ENCODE measurements at regions not wholly inside any gene's neighbourhood (a gene's known extent, or its start where the extent isn't known, plus 50 kb on each side); places are given as distances from the start of the nearest gene placed in this dataset.

DNA sequence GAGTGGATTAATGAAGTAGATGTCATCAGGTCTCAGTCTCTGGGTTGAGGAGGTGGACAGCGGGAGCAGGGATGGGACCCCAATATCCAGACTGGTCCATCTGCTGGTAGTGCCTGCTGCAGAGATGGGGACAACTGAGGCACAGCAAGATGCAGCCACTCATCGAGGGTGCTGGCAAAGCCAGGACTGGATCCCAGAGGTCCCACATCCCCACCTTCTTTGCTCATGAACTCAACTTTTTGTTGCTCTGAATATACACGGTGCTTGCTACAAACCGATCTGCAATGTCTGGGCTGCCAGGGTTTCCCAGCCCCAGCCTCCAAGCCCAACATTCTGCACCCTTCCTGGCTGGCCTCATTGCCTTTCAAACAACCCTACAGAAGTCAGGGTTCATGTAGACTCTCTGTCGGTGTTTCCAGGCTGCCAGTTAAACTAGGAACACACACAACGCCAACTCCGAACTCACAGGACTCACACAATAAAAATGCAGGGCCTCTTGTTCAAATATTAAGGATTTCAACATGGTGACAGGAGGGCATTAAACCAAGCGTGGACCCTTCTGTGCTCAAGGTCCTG is 168.2 kb downstream of the MN1 start:
- no peak for DNase-seq

DNA sequence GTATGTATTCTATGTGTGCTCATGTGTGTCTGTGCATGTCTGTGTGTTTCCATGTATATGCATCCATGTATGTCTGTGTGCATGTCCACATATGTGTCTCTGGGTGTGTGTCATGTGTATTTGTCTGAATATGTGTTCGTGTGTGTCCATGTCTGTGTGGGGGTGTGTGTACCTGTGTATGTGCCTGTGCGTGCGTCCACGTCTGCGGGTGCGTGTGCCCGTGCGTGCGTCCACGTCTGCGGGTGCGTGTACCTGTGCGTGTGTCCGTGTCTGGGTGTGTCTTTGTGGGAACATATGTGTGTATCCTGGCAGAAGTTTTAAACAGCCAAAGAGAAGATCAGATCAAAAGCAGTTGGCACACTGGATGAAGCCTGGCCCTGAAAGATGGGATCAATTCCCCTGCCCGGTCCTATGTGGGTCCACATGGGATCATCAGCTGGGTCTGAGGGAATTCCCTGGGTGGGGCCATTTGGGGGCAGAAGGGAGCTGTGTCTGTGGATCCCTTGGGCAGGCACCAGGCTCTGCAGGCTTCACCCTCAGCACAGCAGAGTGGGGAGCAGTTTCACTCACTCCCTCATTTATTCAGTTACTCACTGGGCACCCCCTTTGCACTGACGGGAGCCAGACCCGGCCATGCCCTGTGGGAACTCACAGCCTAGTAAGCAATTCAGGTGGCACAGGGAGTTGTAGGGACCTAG is 167.4 kb downstream of the MN1 start:
- DNase-seq: no peak

- DNase-seq: no peak
Measured at GRCh38 chr22:27635435-27635834, 166.1 kb downstream of the MN1 start.

GRCh38 chr22:27635852-27636251 is 165.7 kb downstream of the MN1 start:
- no peak for DNase-seq

DNA sequence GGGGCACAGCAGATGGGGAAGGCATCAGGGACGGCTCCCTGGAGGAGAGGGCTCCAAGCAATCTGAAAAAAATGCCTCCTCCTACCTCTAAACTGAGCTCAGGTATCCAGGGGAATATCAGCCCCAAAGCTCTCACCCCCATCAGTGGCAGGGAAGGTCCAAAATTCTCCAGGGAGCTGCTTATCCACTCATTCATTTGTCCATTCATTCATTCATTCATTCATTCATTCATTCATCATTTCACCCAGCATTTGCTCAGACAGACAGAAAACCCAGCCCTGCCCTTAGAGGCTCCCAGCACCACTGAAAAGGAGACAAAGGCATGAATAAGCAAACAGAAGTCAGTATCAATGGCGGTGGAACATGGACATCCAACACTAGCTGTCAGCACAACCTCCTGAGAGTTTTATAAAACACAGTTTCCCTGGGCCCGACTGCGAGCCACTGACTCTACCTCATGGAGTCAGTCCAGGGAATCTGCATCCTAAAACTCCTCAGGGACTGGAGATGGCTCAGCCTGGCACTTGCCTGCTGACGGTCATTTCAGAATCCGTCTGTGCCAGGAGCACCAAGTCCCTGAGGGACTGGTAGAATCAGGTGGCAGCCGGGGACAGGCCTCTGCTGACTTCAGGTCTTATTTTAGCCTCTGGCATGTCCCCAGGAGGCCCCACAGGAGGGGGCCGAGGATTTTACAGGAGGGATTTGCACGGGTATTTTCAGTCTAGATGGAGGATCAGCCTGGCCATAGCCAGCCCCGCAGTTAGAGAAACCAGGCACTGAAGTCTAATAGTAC is 164.6 kb downstream of the MN1 start:
- DNase-seq: no peak

GRCh38 chr22:27637604-27638003 is 164.0 kb downstream of the MN1 start:
- DNase-seq: no peak

DNA sequence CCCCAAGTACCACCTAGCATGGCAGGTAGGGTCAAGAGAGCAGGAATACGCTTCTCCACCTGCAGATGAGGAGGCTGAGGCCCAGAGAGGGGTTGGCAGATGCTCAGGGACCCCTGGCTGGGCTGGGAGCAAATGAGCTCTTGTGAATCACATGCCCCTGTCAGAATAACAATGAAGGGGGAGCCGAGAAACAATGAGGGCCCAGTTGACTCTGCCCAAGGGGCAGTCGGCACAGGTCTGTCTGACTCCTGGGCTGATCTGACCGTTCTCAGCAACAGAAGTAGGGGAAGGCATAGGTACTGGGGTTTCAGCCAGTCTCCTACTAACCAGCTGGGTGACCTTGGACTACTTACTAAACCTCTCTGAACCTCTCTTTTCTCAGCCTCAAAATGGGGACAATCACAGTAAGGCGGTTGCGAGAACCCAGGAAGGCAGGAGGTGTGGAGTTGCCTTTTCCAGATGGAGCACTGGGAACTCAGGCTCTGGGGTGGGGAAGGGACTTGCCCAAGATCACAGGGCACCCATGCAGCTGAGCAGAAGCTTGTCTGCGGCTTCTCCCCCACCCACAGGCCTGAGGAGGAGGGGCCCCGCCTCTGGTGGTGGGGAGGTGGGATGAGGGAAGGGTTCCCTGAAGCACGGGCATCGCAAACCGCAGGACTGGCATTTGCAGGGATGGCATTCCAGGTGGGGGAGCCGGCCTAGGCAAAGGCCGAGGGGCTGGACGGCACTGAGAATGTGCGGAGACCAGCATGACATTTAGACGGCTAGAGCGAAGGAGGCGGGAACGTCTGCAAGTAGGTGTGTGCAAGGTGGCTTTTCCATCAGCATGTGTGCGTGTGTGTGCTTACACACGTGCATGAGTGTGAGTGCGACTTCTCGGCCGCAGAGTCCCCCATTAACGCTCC is 163.0 kb downstream of the MN1 start:
- DNase-seq: no peak

GRCh38 chr22:27639248-27640086 is 162.1 kb downstream of the MN1 start:
- no peak for DNase-seq

DNA sequence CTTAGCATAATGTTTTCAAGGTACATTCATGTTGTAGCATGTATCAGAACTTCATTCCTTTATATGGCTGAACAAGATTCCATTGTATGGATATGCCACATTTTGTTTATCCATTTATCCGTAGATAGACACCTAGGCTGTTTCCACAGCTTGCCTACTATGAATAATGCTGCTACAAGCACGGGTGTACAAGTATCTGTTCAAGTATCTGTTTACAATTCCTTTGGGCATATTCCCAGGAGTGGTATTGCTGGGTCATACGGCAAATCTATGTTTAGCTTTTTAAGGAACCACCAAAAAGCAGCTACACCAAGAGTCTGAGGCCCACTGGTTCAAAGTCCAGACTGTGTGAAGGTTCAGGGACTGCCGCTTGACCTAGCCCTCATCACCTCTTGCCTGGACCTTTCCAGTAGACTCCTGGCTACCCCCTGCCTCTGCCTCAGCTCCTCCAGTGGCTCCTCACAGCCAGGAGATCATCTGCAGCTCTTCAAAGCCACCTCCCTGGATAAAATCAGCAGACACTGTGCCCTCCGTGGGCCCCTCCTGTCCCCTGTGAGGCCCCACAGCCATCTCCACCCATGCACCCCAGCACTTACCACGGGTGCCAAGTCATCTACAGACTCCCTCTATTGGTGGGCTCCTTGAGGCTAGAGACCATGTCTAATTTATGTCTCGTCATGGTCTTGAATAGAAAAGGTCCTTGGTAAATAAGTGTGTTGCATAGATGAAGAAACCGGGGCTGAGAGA is 160.3 kb downstream of the MN1 start:
- no peak for DNase-seq

GRCh38 chr22:27642104-27642800 is 159.3 kb downstream of the MN1 start:
- DNase-seq: no peak

GRCh38 chr22:27643907-27644306 is 157.6 kb downstream of the MN1 start:
- DNase-seq: no peak

GRCh38 chr22:27644566-27644965 is 157.0 kb downstream of the MN1 start:
- no peak for DNase-seq

DNA sequence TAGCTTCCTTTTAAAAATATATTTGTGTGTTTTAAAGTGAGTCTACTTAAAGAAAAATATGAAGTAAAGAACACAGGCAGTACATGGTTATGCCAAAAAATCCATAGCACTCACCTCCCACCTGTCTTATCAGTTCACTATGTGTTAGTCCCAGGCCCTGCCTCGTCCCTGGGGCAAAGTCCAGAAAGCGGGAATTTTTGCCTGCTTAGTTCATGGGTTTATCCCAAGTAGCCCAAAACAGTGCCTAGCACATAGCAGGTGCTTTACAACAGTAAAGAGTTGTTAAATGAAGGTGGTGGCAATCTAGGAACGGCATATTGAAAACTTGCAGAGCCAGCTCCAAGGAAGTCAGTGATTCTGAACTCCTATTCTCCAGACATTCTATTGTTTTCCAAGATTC is 154.0 kb downstream of the MN1 start:
- DNase-seq: no peak

DNA sequence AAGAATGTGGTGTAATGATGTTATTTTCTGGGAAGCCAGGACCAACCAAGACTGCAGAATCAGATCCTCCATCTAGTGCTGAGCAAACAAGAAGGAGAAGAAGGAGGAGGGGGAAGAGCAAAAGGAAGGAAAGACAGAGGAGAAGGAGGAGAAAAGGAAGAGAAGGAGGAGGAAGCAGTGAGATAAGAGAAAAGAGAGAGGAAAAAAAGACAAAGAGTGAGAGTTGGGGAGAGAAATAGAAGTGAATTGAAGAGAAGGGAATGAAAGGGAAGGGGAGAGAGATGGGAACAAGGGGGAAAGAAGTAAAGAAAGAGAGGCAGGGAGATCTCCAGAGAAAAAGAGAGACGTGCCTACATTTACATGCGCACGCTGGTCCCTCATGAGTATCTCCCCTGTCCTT is 153.5 kb downstream of the MN1 start:
- DNase-seq: no peak

GRCh38 chr22:27648853-27649252 is 152.7 kb downstream of the MN1 start:
- no peak for DNase-seq

DNA sequence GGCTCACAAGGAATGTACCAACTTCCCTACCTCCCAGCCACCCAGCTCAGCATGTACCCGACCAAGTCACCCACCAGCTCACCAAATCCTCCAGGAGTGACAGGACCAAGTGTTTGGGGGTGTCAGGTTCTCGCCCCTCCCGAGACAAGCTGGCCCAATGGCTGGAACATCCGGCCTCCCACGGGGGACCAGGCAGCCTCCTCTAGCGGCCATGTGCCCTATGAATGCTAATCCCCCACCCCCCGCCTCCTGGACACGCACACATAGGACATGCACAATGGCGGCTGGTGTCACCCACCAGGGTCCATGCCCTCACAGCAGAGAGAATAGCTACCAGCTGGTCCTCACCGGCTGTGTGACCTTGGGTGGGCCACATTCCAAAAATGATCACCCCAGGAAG is 151.0 kb downstream of the MN1 start:
- no peak for DNase-seq

GRCh38 chr22:27650985-27651384 is 150.6 kb downstream of the MN1 start:
- DNase-seq: no peak

DNA sequence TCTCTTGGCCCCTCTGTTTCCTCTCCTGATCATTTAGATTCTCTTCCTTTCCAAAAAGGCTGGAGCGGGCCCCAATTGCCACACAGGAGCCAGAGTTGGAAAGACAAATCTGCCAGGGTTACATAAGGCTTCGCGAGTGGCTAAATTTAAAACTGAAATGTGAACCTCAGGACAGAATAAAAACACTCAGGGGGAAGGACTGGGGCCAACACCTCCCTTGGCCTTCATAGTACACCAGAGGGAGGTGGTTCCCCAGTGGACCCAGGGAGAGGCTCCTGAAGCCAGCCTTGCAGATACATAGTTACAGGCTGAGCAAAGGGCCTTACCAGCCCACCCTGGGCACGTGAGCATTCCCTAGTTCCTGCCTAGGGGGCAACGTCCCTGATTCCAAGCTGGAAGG is 150.1 kb downstream of the MN1 start:
- DNase-seq: no peak

DNA sequence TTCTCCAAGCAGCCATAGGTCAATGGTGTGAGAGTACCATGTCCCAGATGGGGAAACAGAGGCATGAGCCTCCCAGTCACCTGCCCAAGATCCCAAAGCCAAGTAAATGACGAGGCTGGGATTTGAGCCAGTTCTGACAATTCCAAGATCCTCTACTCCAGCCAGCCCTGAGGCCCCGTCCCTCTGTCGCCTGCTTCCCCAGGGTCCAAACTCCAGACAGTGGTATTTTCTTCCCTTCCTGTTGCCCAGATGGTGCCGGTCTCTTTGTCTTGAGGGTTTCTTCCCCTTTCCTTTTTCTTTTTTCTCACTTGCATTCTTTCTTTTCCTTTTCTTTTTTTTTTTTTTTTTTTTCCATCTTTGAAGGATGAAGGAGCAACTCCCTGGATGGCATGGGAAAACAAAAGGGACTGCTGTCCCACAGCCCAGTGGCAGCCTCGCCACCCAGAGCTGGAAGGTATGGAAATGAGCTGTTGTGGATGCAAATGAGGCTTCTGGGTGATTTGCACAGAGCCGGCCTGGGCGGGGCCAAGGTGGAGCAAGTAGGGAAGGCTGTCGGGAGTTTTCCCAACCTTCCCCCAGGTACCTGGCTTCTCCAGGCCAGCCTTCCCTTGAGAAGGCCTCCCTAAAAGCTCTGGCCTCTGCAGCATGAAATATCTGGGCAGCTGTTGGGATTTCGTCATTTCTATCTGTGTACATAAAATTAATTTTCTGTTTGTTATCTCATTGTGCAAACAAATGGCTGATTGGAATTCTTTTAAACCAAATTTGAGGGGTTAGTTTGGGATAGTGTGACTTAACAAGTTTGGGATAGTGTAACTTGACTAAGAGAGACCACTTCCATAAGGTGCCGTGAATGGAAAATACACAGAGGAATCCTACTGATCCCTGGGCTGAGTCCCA is 146.8 kb downstream of the MN1 start:
- no peak for DNase-seq
